K562 (cell line): ENCODE measurements at regions not wholly inside any gene's neighbourhood (a gene's known extent, or its start where the extent isn't known, plus 50 kb on each side); places are given as distances from the start of the nearest gene placed in this dataset.

Experiments used
- TFAM ChIP-seq: fragments of 250-450 bp; sonication (Bioruptor Pico); conservative IDR thresholded peaks from 2 replicates; pipeline ENCODE4 v1.5.0; 2021; ENCODE audit warnings: mild to moderate bottlenecking, moderate library complexity
- TF ChIP-seq, protein P1 (sequence below): fragments of 450-650 bp; IDR thresholded peaks from 2 replicates; pipeline ENCODE4 v1.6.1; 2016; ENCODE audit warnings: low read depth

- TF ChIP-seq, protein P1, sequence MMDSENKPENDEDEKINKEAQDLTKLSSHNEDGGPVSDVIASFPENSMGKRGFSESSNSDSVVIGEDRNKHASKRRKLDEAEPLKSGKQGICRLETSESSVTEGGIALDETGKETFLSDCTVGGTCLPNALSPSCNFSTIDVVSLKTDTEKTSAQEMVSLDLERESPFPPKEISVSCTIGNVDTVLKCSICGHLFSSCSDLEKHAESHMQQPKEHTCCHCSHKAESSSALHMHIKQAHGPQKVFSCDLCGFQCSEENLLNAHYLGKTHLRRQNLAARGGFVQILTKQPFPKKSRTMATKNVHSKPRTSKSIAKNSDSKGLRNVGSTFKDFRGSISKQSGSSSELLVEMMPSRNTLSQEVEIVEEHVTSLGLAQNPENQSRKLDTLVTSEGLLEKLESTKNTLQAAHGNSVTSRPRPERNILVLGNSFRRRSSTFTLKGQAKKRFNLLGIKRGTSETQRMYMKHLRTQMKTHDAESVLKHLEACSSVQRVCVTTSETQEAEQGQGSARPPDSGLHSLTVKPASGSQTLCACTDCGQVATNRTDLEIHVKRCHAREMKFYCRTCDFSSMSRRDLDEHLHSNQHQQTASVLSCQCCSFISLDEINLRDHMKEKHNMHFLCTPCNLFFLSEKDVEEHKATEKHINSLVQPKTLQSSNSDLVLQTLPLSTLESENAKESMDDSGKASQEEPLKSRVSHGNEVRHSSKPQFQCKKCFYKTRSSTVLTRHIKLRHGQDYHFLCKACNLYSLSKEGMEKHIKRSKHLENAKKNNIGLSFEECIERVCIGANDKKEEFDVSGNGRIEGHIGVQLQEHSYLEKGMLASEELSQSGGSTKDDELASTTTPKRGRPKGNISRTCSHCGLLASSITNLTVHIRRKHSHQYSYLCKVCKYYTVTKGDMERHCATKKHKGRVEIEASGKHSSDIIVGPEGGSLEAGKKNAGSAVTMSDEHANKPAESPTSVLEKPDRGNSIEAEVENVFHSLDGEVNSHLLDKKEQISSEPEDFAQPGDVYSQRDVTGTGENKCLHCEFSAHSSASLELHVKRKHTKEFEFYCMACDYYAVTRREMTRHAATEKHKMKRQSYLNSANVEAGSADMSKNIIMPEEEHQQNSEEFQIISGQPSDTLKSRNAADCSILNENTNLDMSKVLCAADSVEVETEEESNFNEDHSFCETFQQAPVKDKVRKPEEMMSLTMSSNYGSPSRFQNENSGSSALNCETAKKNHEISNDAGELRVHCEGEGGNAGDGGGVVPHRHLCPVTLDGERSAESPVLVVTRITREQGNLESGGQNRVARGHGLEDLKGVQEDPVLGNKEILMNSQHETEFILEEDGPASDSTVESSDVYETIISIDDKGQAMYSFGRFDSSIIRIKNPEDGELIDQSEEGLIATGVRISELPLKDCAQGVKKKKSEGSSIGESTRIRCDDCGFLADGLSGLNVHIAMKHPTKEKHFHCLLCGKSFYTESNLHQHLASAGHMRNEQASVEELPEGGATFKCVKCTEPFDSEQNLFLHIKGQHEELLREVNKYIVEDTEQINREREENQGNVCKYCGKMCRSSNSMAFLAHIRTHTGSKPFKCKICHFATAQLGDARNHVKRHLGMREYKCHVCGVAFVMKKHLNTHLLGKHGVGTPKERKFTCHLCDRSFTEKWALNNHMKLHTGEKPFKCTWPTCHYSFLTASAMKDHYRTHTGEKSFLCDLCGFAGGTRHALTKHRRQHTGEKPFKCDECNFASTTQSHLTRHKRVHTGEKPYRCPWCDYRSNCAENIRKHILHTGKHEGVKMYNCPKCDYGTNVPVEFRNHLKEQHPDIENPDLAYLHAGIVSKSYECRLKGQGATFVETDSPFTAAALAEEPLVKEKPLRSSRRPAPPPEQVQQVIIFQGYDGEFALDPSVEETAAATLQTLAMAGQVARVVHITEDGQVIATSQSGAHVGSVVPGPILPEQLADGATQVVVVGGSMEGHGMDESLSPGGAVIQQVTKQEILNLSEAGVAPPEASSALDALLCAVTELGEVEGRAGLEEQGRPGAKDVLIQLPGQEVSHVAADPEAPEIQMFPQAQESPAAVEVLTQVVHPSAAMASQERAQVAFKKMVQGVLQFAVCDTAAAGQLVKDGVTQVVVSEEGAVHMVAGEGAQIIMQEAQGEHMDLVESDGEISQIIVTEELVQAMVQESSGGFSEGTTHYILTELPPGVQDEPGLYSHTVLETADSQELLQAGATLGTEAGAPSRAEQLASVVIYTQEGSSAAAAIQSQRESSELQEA: no peak
- no peak for TF ChIP-seq TFAM (CRISPR knock-in tag)
These were observed 82.6 kb upstream of the EDEM3 start (continued) for GRCh38 chr1:184836934-184837895.
